ENCODE measurements at regions not wholly inside any gene's neighbourhood (a gene's known extent, or its start where the extent isn't known, plus 50 kb on each side); places are given as distances from the start of the nearest gene placed in this dataset.
"Not testable (repeated sequence)": the region's sequence is repeated elsewhere in the genome, so short reads cannot be mapped to it uniquely, and the experiment has no call there.

- DNase-seq (no peak), ATAC-seq (no peak)
- in situ Hi-C loops (cut with MboI; ENCODE audit: low sequenced_read_pairs in 4 of 4) (no loop called here), intact Hi-C loops (cut with DNase I; ENCODE audit: low total_unique reads) (no loop called here)
- no peaks in the 10 kb centered on the region for H3K36me3 ChIP-seq
- peaks cover 0 to 5% (median 0%) of the 10 kb centered on the region in 3 donors for H3K27me3 ChIP-seq
- TF ChIP-seq POLR2A (IDR thresholded peaks at IDR 0.05) = no peak
- TF ChIP-seq, protein P1, sequence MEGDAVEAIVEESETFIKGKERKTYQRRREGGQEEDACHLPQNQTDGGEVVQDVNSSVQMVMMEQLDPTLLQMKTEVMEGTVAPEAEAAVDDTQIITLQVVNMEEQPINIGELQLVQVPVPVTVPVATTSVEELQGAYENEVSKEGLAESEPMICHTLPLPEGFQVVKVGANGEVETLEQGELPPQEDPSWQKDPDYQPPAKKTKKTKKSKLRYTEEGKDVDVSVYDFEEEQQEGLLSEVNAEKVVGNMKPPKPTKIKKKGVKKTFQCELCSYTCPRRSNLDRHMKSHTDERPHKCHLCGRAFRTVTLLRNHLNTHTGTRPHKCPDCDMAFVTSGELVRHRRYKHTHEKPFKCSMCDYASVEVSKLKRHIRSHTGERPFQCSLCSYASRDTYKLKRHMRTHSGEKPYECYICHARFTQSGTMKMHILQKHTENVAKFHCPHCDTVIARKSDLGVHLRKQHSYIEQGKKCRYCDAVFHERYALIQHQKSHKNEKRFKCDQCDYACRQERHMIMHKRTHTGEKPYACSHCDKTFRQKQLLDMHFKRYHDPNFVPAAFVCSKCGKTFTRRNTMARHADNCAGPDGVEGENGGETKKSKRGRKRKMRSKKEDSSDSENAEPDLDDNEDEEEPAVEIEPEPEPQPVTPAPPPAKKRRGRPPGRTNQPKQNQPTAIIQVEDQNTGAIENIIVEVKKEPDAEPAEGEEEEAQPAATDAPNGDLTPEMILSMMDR (IDR thresholded peaks at IDR 0.05 in 4 of 5, conservative IDR thresholded peaks at IDR 0.05 in 1 of 5) = no peak
- no peaks in the 10 kb centered on the region for H3K9me3 ChIP-seq
- H3K27ac ChIP-seq = no peak overlapping the region
- no peak overlapping the region for H3K4me3 ChIP-seq
- no peaks in the 10 kb centered on the region for H3K4me1 ChIP-seq
Observed at GRCh38 chrX:44054863-44055601, 81.8 kb upstream of the NDP start.

DNA sequence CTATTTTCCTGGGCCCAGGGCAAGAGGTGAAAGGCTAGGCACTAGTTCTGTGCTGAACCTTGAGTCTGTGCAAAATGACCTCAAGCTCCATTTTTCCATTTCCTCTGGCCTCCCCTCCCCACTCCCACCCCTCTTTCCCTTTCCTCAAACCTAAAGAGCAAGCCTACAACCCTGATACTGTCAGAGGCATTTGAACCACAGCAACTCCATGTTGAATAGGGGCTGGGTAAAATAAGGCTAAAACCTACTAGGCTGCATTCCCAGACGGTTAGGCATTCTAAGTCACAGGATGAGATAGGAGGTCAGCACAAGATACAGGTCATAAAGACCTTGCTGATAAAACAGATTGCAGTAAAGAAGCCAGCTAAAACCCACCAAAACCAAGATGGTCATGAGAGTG is 71.9 kb upstream of the NDP start:
- DNase-seq; H3K27ac ChIP-seq; intact Hi-C loops (cut with DNase I; ENCODE audit: low total_unique reads); H3K27me3 ChIP-seq; H3K9me3 ChIP-seq; in situ Hi-C loops (cut with MboI; ENCODE audit: low sequenced_read_pairs in 4 of 4); H3K4me3 ChIP-seq; ATAC-seq; H3K4me1 ChIP-seq; H3K36me3 ChIP-seq: not testable (repeated sequence)

GRCh38 chrX:44043496-44043895 is 70.3 kb upstream of the NDP start:
- no peak for ATAC-seq
- no peak for TF ChIP-seq POLR2A (IDR thresholded peaks at IDR 0.05)
- TF ChIP-seq, protein P1 (IDR thresholded peaks at IDR 0.05 in 4 of 5, conservative IDR thresholded peaks at IDR 0.05 in 1 of 5) = no peak
- Histone ChIP-seq H3K36me3 (no peaks in the 10 kb centered on the region), H3K9me3 (no peaks in the 10 kb centered on the region), H3K27ac (no peak overlapping the region), H3K4me3 (no peak overlapping the region), H3K4me1 (no peaks in the 10 kb centered on the region), H3K27me3 (no peaks in the 10 kb centered on the region)
- in situ Hi-C loops (cut with MboI; ENCODE audit: low sequenced_read_pairs in 4 of 4) (no loop called here), intact Hi-C loops (cut with DNase I; ENCODE audit: low total_unique reads) (no loop called here)
- DNase-seq = no peak

- TF ChIP-seq POLR2A (IDR thresholded peaks at IDR 0.05) = no peak
- TF ChIP-seq, protein P1 (IDR thresholded peaks at IDR 0.05 in 4 of 5, conservative IDR thresholded peaks at IDR 0.05 in 1 of 5) = no peak
- ATAC-seq = no peak
- DNase-seq = peak in 1 of 2 donors; percentile 20
- no peaks in the 10 kb centered on the region for H3K27me3 ChIP-seq
- intact Hi-C loops (cut with DNase I; ENCODE audit: low total_unique reads) (no loop called here), in situ Hi-C loops (cut with MboI; ENCODE audit: low sequenced_read_pairs in 4 of 4) (no loop called here)
- H3K36me3 ChIP-seq = no peaks in the 10 kb centered on the region
- H3K27ac ChIP-seq = no peak overlapping the region
- no peak overlapping the region for H3K4me3 ChIP-seq
- H3K9me3 ChIP-seq = no peaks in the 10 kb centered on the region
- no peaks in the 10 kb centered on the region for H3K4me1 ChIP-seq
Observed at GRCh38 chrX:44042751-44043150, 69.6 kb upstream of the NDP start.

DNA sequence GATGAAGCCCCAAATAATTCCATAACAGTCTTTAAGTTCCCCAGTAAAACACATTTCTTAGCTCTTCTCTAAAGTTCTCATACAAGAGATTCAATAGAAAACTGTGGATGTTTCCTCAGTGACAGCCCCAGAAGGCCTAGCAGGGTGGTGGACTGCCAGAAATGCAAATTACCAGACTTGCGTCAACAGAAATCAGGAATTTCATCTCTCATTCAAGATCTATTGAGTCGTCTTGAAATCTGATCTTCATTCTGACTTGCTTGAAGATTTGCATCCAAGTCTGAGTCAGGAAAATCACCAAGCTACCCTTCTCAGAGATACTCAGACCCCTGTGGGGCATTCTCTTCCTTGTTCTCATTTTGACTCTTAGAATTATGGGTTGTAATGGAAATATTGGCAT is 68.9 kb upstream of the NDP start:
- Histone ChIP-seq H3K27me3 (no peaks in the 10 kb centered on the region), H3K4me1 (no peaks in the 10 kb centered on the region), H3K4me3 (no peak overlapping the region), H3K9me3 (no peaks in the 10 kb centered on the region), H3K27ac (no peak overlapping the region), H3K36me3 (no peaks in the 10 kb centered on the region)
- ATAC-seq (no peak), DNase-seq (no peak)
- TF ChIP-seq, protein P1 (IDR thresholded peaks at IDR 0.05 in 4 of 5, conservative IDR thresholded peaks at IDR 0.05 in 1 of 5) = no peak
- TF ChIP-seq POLR2A (IDR thresholded peaks at IDR 0.05) = no peak
- intact Hi-C loops (cut with DNase I; ENCODE audit: low total_unique reads) (no loop called here), in situ Hi-C loops (cut with MboI; ENCODE audit: low sequenced_read_pairs in 4 of 4) (no loop called here)
